Stomach smooth muscle (tissue), 2 donors: ENCODE measurements at regions not wholly inside any gene's neighbourhood (a gene's known extent, or its start where the extent isn't known, plus 50 kb on each side); places are given as distances from the start of the nearest gene placed in this dataset.

ENCODE experiments used
- H3K27ac ChIP-seq: one replicate; pipeline ENCODE4 v1.7.0; 2013; ENCODE audit warnings: mild to moderate bottlenecking, low read length, inconsistent platforms
- H3K27me3 ChIP-seq, 2 donors: one replicate each; pipeline ENCODE4 v1.7.0; 2013; ENCODE audit warnings: low read length in 2 of 2; ENCODE audit not compliant: insufficient read depth in 2 of 2, control insufficient read depth in 1 of 2
- H3K36me3 ChIP-seq, 2 donors: one replicate each; pipeline ENCODE4 v1.7.0; 2013; ENCODE audit warnings: low read length in 2 of 2; ENCODE audit not compliant: control insufficient read depth in 2 of 2, insufficient read depth in 2 of 2
- H3K4me1 ChIP-seq: one replicate; pipeline ENCODE4 v1.7.0; 2013; ENCODE audit warnings: low read length; ENCODE audit not compliant: control insufficient read depth, insufficient read depth
- H3K4me3 ChIP-seq, 2 donors: one replicate each; pipeline ENCODE4 v1.7.0; 2013; ENCODE audit warnings: low read length in 2 of 2
- H3K9ac ChIP-seq, 2 donors: one replicate each; pipeline ENCODE4 v1.7.0; 2013; ENCODE audit warnings: low read length in 2 of 2, mild to moderate bottlenecking in 1 of 2
- H3K9me3 ChIP-seq, 2 donors: one replicate each; pipeline ENCODE4 v1.7.0; 2013; ENCODE audit warnings: low read length in 2 of 2; ENCODE audit not compliant: control insufficient read depth in 2 of 2
- donor health status: healthy.
- donor health status: Pancreatic carcinoma.

DNA sequence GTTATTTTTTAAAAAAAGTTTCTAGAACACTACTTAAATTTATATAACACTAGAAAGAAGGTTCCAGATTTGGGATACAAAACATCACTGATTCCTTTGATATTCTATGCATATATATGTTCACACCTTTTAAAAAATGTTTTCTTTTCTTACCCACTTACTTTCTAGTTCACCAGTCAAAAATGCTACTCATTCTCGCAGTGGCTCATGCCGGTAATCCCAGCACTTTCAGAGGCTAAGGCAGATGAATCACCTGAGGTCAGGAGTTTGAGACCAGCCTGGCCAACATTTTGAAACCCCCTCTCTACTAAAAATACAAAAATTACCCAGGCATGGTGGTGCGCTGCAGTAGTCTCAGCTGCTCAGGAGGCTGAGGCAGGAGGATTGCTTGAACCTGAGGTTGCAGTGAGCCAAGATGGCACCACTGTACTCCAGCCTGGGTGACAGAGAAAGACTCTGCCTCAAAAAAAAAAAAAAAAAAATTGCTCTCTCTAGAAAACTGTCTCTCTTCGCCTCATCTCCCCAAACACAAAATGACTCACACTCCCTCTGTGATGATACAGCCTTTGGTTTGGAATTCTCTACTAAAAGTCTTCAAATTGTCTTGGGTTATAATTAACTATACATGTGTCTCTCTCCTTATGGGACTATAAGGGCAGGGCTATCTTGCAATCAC is 52.6 kb upstream of the TGFBR2 start:
- no peak overlapping the region for H3K4me3 ChIP-seq
- H3K27ac ChIP-seq, result no peak overlapping the region
- no peaks in the 10 kb centered on the region for H3K27me3 ChIP-seq
- H3K4me1 ChIP-seq, result no peaks in the 10 kb centered on the region
- H3K9me3 ChIP-seq, result no peaks in the 10 kb centered on the region
- no peaks in the 10 kb centered on the region for H3K36me3 ChIP-seq
- no peak overlapping the region for H3K9ac ChIP-seq

DNA sequence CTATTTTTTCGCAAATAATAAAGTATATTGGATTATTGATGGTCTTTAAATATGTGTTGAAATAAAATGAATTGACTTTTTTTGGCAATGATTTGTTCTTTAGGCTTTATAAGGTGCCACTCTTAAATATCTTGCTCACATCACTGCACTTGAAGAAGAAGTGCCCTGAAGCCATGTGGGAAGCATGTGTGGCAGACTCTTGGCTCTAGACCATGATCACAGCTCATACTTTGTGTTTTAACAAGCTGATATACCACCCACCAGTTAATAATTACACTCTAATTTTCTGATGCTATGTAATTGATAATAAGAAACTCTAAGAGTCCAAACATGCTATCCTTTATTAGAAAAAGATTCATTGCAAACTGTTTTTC is 52.1 kb upstream of the TGFBR2 start:
- Histone ChIP-seq H3K4me1 (no peaks in the 10 kb centered on the region), H3K9ac (no peak overlapping the region), H3K9me3 (no peaks in the 10 kb centered on the region), H3K27ac (no peak overlapping the region), H3K27me3 (no peaks in the 10 kb centered on the region), H3K36me3 (no peaks in the 10 kb centered on the region), H3K4me3 (no peak overlapping the region)

DNA sequence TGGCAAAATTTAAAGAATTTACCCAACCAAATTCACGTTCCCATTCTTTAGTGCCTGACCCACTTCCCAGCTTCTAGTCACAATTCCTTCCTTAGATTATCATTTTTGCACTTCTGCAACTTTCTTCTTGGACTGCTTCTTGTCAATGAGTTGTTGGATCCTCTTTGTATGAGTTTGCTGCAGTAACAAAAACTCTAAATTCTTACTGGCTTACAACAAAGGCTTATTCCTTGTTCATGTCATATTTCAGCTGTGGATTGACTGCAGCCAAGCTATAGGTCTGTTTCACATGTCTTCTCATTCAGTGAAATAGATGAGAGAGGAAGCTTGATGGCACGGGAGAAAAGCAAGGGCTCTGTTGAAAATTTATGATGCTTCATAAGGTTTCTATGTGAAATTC is 50.4 kb upstream of the TGFBR2 start:
- H3K4me3 ChIP-seq, result no peak overlapping the region
- H3K9me3 ChIP-seq, result no peaks in the 10 kb centered on the region
- no peak overlapping the region for H3K9ac ChIP-seq
- H3K27me3 ChIP-seq, result no peaks in the 10 kb centered on the region
- H3K36me3 ChIP-seq, result no peaks in the 10 kb centered on the region
- H3K4me1 ChIP-seq, result no peaks in the 10 kb centered on the region
- H3K27ac ChIP-seq, result no peak overlapping the region
